GM18505 (cell line): ENCODE measurements at regions not wholly inside any gene's neighbourhood (a gene's known extent, or its start where the extent isn't known, plus 50 kb on each side); places are given as distances from the start of the nearest gene placed in this dataset.

Experiments
- ATAC-seq: cut with Tn5 transposase; IDR thresholded peaks from one replicate; pipeline ENCODE4 v1.9.1; 2021; ENCODE audit not compliant: unreplicated experiment
- POLR2A ChIP-seq: IDR thresholded peaks from 4 replicates; pipeline ENCODE4 v1.6.1; 2011; ENCODE audit warnings: borderline replicate concordance; ENCODE audit not compliant: insufficient read depth, insufficient read length; ENCODE audit errors: extremely low read depth

- ATAC-seq = no peak
- TF ChIP-seq POLR2A = no peak
These were observed 119.3 kb upstream of the TCERG1L start for GRCh38 chr10:131430716-131431412.

DNA sequence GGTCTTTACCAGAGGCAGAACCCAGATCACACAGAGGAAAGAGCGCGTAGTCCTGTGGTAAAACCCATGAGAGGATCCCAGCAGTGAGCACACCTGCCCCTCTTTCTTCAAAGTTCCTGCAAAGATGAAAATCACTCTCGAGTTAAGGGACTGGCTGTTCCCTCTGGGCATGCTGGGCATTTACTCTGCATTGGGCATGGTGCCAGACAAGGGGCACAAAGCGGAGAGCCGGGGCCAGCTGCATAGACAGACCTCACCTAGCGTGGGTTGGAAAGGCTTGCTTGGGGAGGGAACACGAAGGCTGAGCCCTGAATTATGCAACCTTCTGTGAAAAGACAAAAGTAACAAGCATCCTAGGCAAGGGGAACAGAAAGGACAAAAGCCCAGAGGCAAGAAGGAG is 120.0 kb upstream of the TCERG1L start:
- no peak for ATAC-seq
- no peak for TF ChIP-seq POLR2A

- no peak for ATAC-seq
- TF ChIP-seq POLR2A = no peak
These were observed 120.6 kb upstream of the TCERG1L start for GRCh38 chr10:131431978-131432690.

DNA sequence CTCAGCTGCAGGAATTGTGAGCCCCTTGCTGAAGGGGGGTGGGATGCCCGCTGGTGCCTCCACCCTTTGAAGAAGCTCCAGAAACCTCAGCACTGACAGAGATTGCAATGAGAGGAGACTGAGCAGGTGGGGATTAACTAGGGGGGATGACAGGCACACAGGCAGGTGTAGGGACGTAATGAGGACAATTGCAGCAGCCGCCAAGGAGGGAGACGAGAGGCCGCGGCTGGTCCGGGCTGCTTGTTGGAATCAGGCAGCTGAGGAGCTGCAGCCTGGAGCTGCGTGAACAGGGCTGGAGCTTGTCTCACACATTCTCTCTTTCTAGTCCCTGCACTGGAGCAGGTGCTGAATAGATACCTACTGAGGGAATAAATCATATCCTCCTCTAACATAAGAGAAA is 122.0 kb upstream of the TCERG1L start:
- no peak for TF ChIP-seq POLR2A

DNA sequence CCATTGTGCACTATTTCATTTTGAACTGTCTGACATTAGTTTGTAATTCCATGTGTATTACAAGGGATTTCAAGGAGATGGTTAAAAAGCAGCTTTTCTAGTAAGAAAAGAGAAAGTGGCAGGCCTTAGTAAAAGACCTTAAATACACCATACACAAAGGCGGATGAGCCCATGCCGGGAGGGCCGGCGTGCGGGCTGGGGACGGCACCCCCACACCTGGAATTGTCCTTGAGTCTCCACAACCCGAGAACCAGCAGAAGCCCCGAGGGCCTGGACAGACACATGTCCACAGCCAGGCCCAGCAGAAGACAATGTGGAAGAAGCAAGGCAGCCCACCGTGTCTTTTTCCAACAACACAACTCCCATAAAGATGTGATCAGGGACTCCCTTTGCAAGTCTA is 123.7 kb upstream of the TCERG1L start:
- no peak for TF ChIP-seq POLR2A
- no peak for ATAC-seq

More for the DNA sequence above, 122.0 kb upstream of the TCERG1L start:
- no peak for ATAC-seq

DNA sequence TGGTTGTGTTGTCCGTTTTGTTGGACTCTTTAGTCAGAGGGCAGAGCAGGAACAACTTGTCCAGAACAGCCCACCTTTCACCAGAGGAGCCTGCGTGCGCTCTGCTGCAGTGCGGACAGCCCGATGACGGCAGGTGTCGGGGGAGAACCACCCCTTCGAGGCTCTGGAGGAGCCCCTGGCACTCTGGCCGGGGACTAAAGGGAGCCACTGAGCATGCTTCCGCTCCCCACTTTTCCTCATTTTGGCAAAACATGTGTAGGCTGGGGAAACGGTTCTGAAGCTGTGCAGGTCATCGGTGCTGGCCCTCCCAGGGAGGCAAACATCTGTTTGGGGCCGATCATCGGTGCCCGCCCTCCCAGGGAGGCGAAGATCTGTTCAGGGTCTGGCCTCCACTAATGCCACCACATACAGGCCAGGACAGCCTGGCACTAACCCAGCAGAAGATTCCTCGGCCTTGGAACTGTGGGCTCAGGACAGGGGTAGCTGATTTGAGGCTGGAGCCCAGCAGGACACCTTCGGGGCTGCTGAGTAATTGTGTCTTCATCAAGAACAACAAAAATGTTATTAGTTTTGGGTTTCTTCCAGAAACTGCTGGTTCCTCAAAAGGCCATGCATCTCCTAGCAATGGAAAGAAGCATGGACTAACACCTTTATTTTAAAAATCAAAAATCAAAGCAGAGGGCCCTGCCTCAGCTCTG is 124.4 kb upstream of the TCERG1L start:
- no peak for TF ChIP-seq POLR2A
- no peak for ATAC-seq

DNA sequence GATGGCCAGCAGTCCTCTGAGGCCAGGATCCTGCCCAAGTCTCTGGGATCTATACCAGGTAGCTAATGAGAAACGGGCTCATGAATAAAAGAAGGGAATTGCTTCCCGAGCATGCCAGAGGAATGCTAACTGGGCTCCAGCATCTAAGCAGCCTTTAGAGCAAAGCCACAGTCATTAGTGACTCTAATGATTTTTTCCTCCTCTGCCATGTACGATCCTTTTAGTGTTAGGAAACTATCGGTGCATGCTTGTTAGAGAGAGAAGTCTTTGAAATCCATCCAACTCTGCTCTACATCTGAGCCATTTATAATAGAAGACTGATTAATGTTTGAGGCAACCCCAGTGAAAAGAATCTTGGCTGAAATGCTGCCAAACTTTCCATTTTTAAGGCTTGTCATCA is 124.9 kb upstream of the TCERG1L start:
- no peak for TF ChIP-seq POLR2A
- ATAC-seq = no peak

GRCh38 chr10:131437556-131438475 is 126.3 kb upstream of the TCERG1L start:
- ATAC-seq = no peak
- TF ChIP-seq POLR2A = no peak

DNA sequence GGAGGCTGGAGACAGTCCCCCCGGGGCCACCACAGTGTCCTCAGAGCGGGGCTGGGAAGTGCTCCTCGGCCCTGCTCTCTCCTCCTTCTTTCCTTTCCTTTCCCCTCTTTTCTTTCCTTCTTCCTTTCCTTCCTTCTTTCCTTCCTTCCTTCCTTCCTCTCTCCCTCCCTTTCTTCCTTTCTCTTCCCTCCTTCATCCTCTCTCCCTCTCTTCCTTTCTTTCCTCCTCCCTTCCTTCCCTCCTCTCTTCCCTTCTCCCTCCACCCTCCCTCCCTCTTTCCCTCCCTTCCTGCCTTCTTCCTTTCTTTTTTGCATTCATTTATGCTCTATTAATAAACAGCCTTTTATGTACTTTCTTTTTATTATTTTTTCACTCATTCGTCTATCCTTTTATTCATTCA is 127.1 kb upstream of the TCERG1L start:
- no peak for ATAC-seq
- no peak for TF ChIP-seq POLR2A

GRCh38 chr10:131439705-131440104 is 128.2 kb upstream of the TCERG1L start:
- no peak for ATAC-seq
- TF ChIP-seq POLR2A = no peak

DNA sequence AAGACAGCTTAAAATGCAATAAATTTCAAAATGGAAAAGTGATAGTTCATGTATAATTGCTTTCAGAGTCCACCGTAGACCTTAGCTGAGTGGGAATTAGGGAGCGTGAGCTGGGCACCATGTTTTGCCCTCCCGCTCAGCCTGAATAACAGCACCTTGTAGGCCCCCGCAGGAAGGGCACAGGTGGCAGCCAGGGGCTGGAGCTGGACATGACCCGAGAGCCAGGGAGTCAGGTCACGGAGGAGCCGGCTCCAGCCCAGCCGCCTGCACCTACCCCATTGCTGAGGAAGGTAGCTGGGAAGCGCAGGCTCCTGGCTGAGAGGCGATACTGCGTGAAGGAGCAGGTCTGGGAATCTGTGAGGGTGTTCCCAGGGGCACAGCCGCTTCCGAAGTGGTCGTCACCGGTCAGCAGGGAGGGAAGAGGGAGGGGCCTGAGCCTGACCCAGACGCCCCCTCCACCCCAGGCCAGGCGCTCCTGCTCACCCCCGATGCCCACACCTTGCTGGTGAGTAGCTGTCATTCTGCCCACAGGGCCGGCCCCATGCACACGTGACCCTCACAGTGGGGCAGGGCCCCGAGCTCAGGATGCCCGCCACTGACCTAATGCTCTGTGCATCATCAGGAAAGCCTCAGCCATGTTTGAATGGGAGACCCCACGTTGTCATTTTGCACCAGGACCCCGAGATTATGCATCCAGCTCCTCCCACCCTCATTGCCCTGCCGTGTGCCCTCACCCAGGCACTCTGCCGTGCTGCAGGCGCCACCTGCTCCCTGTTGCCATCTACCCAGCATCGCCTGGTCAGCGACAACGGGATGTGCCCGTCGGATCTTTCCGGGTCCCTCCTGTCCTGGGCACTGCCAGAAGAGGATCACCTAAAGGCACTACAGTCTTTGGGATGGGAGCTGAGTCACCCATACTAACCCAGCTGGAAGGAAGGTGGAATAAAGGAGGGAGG is 129.2 kb upstream of the TCERG1L start:
- no peak for TF ChIP-seq POLR2A
- ATAC-seq = no peak

- ATAC-seq = no peak
- TF ChIP-seq POLR2A = no peak
These were observed 130.8 kb upstream of the TCERG1L start for GRCh38 chr10:131442271-131442670.

DNA sequence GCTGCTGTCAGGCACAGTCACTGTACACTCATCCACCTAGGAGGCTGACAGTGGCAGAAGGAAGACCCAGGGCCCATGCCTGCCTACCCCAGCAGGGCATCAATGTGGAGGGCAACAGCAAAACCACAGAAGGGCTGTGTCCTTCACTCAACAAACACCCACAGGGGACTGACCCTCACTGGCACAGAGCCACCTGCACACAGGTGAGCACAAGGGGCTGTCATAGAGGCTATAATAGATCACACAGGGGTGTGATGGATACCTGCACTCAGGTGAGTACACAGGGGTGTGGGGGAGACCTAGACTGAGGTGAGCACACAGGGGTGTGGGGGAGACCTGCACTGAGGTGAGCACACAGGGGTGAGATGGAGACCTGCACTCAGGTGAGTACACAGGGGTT is 132.8 kb upstream of the TCERG1L start:
- no peak for ATAC-seq
- TF ChIP-seq POLR2A = no peak
